Transverse colon (tissue), 4 donors: ENCODE measurements at regions not wholly inside any gene's neighbourhood (a gene's known extent, or its start where the extent isn't known, plus 50 kb on each side); places are given as distances from the start of the nearest gene placed in this dataset.

Experiments used
- EP300 ChIP-seq: sonication (generic); formaldehyde crosslinking; IDR thresholded peaks from one replicate; pipeline ENCODE4 v1.6.1; 2017; ENCODE audit warnings: antibody characterized with exemption, low read depth
- POLR2A ChIP-seq: fragments of 450-650 bp; IDR thresholded peaks from one replicate; pipeline ENCODE4 v1.6.1; 2016; ENCODE audit warnings: antibody characterized with exemption, mild to moderate bottlenecking, moderate library complexity
- POLR2AphosphoS5 ChIP-seq, 3 donors: sonication (generic); formaldehyde crosslinking; IDR thresholded peaks; one replicate each; pipeline ENCODE4 v1.6.1; 2016; ENCODE audit warnings: antibody characterized with exemption in 3 of 3
- TF ChIP-seq, protein P1 (sequence below), 5 experiments: fragments of 200-600 bp in 3 of 5; fragments of 450-650 bp in 2 of 5; sonication (generic) in 3 of 5; IDR thresholded peaks; 1 replicate in 2 of 5; 2 replicates in 3 of 5; pipeline ENCODE4 v1.5.1; 2016 to 2017; ENCODE audit warnings: antibody characterized with exemption in 5 of 5, inconsistent platforms in 3 of 5, mild to moderate bottlenecking in 2 of 5, moderate library complexity in 1 of 5

DNA sequence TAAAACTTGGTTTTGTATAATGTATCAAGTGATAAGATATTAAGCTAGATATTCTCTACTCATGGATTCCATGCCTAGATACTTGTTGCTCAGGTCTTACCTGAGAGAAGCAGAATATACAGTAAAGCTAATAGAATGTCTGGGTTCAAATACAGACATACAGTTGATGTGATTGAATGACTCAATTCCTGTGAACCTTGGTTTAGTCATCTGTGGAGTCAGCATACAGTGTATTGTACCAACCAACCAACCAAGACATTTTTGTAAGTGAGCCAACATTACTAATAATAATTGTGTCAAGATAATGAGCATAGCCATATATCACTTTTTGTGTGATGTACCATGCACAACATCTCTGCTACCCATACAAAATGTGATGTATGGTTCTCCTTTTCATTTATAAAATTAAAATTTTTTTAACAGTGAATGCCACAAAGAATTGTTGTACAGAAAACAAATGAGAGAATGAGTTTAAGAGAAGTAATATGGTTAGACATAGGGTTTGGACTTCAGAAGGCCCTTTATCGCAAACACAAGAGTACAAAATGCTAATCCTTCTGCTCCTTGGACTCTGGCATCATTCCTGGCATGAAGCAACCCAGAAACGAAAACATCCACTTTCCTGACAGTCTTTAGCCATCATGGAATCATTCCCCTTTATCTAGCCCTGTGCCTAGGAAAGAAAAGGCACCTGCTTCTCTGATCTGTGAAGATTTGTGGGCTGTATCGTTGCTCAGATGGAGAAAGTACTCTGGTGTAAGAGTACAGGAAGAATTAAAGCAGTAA lies 977.2 kb upstream of the USP15 start:
- TF ChIP-seq EP300: no peak
- TF ChIP-seq POLR2A: no peak
- TF ChIP-seq, protein P1, sequence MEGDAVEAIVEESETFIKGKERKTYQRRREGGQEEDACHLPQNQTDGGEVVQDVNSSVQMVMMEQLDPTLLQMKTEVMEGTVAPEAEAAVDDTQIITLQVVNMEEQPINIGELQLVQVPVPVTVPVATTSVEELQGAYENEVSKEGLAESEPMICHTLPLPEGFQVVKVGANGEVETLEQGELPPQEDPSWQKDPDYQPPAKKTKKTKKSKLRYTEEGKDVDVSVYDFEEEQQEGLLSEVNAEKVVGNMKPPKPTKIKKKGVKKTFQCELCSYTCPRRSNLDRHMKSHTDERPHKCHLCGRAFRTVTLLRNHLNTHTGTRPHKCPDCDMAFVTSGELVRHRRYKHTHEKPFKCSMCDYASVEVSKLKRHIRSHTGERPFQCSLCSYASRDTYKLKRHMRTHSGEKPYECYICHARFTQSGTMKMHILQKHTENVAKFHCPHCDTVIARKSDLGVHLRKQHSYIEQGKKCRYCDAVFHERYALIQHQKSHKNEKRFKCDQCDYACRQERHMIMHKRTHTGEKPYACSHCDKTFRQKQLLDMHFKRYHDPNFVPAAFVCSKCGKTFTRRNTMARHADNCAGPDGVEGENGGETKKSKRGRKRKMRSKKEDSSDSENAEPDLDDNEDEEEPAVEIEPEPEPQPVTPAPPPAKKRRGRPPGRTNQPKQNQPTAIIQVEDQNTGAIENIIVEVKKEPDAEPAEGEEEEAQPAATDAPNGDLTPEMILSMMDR (IDR thresholded peaks at IDR 0.05): no peak
- no peak for TF ChIP-seq POLR2AphosphoS5 (IDR thresholded peaks at IDR 0.05)
